ENCODE measurements at regions not wholly inside any gene's neighbourhood (a gene's known extent, or its start where the extent isn't known, plus 50 kb on each side); places are given as distances from the start of the nearest gene placed in this dataset.
A peak's percentile ranks its signal among the peaks of the same experiment; 100 is the strongest.
"Not testable (repeated sequence)": the region's sequence is repeated elsewhere in the genome, so short reads cannot be mapped to it uniquely, and the experiment has no call there.

GRCh38 chrX:66912417-66912816, 273.5 kb upstream of the EDA2R start:
- DNase-seq = no peak

- DNase-seq = no peak
These were observed 263.2 kb upstream of the EDA2R start for GRCh38 chrX:66902081-66902480.

GRCh38 chrX:66900886-66901285, 262.0 kb upstream of the EDA2R start:
- no peak for DNase-seq

GRCh38 chrX:66892004-66892403, 253.1 kb upstream of the EDA2R start:
- no peak for DNase-seq

- DNase-seq = no peak
These were observed 250.5 kb upstream of the EDA2R start for GRCh38 chrX:66889418-66889817.

- DNase-seq = no peak
These were observed 243.2 kb upstream of the EDA2R start for GRCh38 chrX:66882101-66882500.

- no peak for DNase-seq
These were observed 237.9 kb upstream of the EDA2R start for GRCh38 chrX:66876776-66877175.

GRCh38 chrX:66872771-66873170, 233.9 kb upstream of the EDA2R start:
- no peak for DNase-seq

GRCh38 chrX:66863721-66864120, 224.8 kb upstream of the EDA2R start:
- DNase-seq = no peak

GRCh38 chrX:66833426-66833825, 194.5 kb upstream of the EDA2R start:
- DNase-seq = no peak

- DNase-seq = no peak
These were observed 176.3 kb upstream of the EDA2R start for GRCh38 chrX:66815227-66815626.

GRCh38 chrX:66794514-66794913, 155.6 kb upstream of the EDA2R start:
- DNase-seq = not testable (repeated sequence)

GRCh38 chrX:66766318-66766717, 127.4 kb upstream of the EDA2R start:
- DNase-seq = no peak

GRCh38 chrX:66760651-66761050, 121.8 kb upstream of the EDA2R start:
- no peak for DNase-seq

- DNase-seq = no peak
These were observed 117.8 kb upstream of the EDA2R start for GRCh38 chrX:66756717-66757116.

- DNase-seq = no peak
These were observed 112.4 kb upstream of the EDA2R start for GRCh38 chrX:66751136-66751782.

GRCh38 chrX:66744519-66744918, 105.6 kb upstream of the EDA2R start:
- not testable (repeated sequence) for DNase-seq

GRCh38 chrX:66731398-66731797, 92.5 kb upstream of the EDA2R start:
- DNase-seq = peak in 1 of 2 donors; percentile 24

- peak; percentile 1 to 73 for DNase-seq
These were observed 90.0 kb upstream of the EDA2R start for GRCh38 chrX:66728818-66729271.

- no peak for DNase-seq
These were observed 79.0 kb upstream of the EDA2R start for GRCh38 chrX:66717926-66718325.

- DNase-seq = no peak
These were observed 59.7 kb upstream of the EDA2R start for GRCh38 chrX:66698273-66699204.

GRCh38 chrX:66692512-66692911, 53.6 kb upstream of the EDA2R start:
- not testable (repeated sequence) for DNase-seq

Measured in bone marrow (tissue), 2 donors.